Hepatocyte (in vitro differentiated cells): ENCODE measurements at regions not wholly inside any gene's neighbourhood (a gene's known extent, or its start where the extent isn't known, plus 50 kb on each side); places are given as distances from the start of the nearest gene placed in this dataset.

ENCODE experiments used
- DNase-seq: peaks from one replicate; pipeline ENCODE4 v3.0.0-alpha.2; 2016; ENCODE audit warnings: low spot score
- H2AFZ ChIP-seq: fragments of 200-600 bp; sonication (generic); 2 replicates; pipeline ENCODE4 v1.6.0; 2016; ENCODE audit warnings: antibody characterized with exemption, mild to moderate bottlenecking
- H3K27ac ChIP-seq: fragments of 200-600 bp; sonication (generic); 2 replicates; pipeline ENCODE4 v1.5.1; 2016; ENCODE audit warnings: mild to moderate bottlenecking
- H3K27me3 ChIP-seq: fragments of 200-600 bp; sonication (generic); 2 replicates; pipeline ENCODE4 v1.6.1; 2016
- H3K36me3 ChIP-seq: fragments of 200-600 bp; sonication (generic); replicated peaks from 2 replicates; pipeline ENCODE4 v1.5.1; 2016; ENCODE audit warnings: low read depth; ENCODE audit not compliant: insufficient read depth
- H3K4me1 ChIP-seq: fragments of 200-600 bp; sonication (generic); 2 replicates; pipeline ENCODE4 v1.5.1; 2016; ENCODE audit warnings: mild to moderate bottlenecking, moderate library complexity; ENCODE audit not compliant: insufficient read depth
- H3K4me2 ChIP-seq: fragments of 200-600 bp; sonication (generic); 2 replicates; pipeline ENCODE4 v1.6.0; 2016
- H3K4me3 ChIP-seq: fragments of 200-600 bp; sonication (generic); 2 replicates; pipeline ENCODE4 v1.5.1; 2016; ENCODE audit warnings: mild to moderate bottlenecking
- H3K79me2 ChIP-seq: fragments of 200-600 bp; sonication (generic); 2 replicates; pipeline ENCODE4 v1.6.0; 2017; ENCODE audit warnings: mild to moderate bottlenecking
- H3K9me2 ChIP-seq: fragments of 200-600 bp; sonication (generic); replicated peaks from 2 replicates; pipeline ENCODE4 v1.6.0; 2017; ENCODE audit warnings: mild to moderate bottlenecking; ENCODE audit not compliant: insufficient read depth
- H3K9me3 ChIP-seq: fragments of 200-600 bp; sonication (generic); 2 replicates; pipeline ENCODE4 v1.5.1; 2016; ENCODE audit warnings: low read depth, mild to moderate bottlenecking
- H4K20me1 ChIP-seq: fragments of 200-600 bp; sonication (generic); 2 replicates; pipeline ENCODE4 v1.6.0; 2016; ENCODE audit warnings: mild to moderate bottlenecking; ENCODE audit not compliant: insufficient read depth, poor library complexity, severe bottlenecking
- EZH2 ChIP-seq: fragments of 200-600 bp; sonication (generic); IDR thresholded peaks from 2 replicates; pipeline ENCODE4 v1.6.1; 2016; ENCODE audit warnings: antibody characterized with exemption, mild to moderate bottlenecking, borderline replicate concordance
- EZH2phosphoT487 ChIP-seq: fragments of 200-600 bp; sonication (generic); IDR thresholded peaks from one replicate; pipeline ENCODE4 v1.6.1; 2018; ENCODE audit warnings: antibody characterized with exemption, mild to moderate bottlenecking, low read depth, moderate library complexity; ENCODE audit not compliant: unreplicated experiment, severe bottlenecking
- WGBS: methylation state at CpG from one replicate; pipeline ENCODE4 v1.1.6; 2016; ENCODE audit warnings: low lambda C conversion rate; ENCODE audit errors: missing lambda C conversion rate; 5-methylcytosine and 5-hydroxymethylcytosine counted together
- TF ChIP-seq, protein P1 (sequence below): fragments of 200-600 bp; sonication (generic); IDR thresholded peaks from 2 replicates; pipeline ENCODE4 v1.5.1; 2016; ENCODE audit warnings: antibody characterized with exemption, mild to moderate bottlenecking; ENCODE audit not compliant: poor library complexity

DNA sequence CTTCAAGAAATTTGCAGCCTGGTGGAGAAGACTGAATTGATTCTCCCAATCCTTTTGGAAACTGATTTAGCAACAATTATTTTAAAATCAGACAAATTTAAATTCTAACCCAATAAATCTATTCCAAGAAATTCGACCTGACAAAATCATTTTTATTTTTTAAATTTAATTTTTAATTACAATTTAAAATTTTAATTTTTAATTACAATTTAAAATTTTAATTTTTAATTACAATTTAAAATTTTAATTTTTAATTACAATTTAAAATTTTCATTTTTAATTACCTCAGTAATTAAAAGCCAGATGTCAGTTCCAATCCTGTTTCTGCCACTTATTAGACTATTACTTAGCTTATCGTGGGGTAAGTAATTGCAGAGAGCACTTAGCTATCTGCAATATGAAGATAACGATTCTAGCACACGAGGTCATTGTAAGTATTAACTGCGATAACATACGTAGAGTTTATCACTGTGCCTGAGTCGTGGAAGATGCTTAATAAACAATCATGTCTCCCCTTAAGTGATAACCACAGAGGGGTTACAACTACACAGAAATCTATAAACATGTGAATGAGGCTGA, 346.4 kb upstream of the SLC24A2 start:
- Histone ChIP-seq H3K4me2 (no peak overlapping the region), H3K9me2 (no peaks in the 10 kb centered on the region), H2AFZ (no peak overlapping the region), H3K4me1 (no peaks in the 10 kb centered on the region), H3K27me3 (no peaks in the 10 kb centered on the region), H3K9me3 (no peaks in the 10 kb centered on the region), H3K36me3 (no peaks in the 10 kb centered on the region), H3K27ac (no peak overlapping the region), H3K79me2 (no peaks in the 10 kb centered on the region), H4K20me1 (no peaks in the 10 kb centered on the region), H3K4me3 (no peak overlapping the region)
- no peak for DNase-seq
- TF ChIP-seq, protein P1, sequence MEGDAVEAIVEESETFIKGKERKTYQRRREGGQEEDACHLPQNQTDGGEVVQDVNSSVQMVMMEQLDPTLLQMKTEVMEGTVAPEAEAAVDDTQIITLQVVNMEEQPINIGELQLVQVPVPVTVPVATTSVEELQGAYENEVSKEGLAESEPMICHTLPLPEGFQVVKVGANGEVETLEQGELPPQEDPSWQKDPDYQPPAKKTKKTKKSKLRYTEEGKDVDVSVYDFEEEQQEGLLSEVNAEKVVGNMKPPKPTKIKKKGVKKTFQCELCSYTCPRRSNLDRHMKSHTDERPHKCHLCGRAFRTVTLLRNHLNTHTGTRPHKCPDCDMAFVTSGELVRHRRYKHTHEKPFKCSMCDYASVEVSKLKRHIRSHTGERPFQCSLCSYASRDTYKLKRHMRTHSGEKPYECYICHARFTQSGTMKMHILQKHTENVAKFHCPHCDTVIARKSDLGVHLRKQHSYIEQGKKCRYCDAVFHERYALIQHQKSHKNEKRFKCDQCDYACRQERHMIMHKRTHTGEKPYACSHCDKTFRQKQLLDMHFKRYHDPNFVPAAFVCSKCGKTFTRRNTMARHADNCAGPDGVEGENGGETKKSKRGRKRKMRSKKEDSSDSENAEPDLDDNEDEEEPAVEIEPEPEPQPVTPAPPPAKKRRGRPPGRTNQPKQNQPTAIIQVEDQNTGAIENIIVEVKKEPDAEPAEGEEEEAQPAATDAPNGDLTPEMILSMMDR: no peak
- no peak for TF ChIP-seq EZH2
- no peak for TF ChIP-seq EZH2phosphoT487
- WGBS: 65% methylated on average over 7 of the region's 7 CpGs

DNA sequence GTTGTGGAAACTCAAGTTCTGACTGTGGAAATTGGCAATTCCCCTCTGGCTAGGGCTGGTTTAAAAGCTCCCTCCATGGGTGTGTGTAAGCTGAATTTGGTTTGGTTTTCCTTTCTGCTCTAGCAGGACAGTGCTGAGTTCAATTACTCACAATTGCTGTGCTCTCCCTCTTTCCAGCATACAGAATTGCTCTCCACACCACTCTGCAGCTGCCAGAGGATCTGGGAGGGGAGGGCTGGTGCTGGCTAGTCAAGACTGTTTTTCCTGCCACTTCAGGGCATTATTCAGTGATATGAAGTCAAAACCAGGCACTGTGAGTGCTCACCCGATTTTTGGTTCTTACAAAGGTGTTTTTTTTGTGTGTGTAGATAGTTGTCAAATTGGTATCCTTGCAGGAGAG, 336.9 kb upstream of the SLC24A2 start:
- 55% methylated on average over 1 of the region's 1 CpG for WGBS

DNA sequence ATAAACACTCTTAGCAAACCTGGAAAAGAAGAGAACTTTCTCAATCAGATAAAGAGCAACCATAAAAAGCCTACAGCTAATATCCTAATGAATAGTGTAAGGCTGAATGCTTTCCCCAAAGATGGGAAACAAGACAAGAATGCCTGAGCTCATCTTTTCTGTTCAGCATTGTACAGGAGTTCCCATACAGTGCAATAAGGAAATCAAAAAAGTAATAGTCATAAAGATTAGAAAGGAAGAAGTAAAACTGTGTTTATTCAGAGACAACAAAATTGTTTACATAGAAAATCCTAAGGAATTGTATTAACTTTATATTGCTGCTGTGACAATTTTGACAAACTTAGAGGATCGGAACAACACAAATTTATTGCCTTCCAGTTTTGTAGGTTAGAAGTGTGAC, 330.7 kb upstream of the SLC24A2 start:
- Histone ChIP-seq H3K27me3 (no peaks in the 10 kb centered on the region), H4K20me1 (no peaks in the 10 kb centered on the region), H3K79me2 (no peaks in the 10 kb centered on the region), H3K4me3 (no peak overlapping the region), H3K36me3 (no peaks in the 10 kb centered on the region), H3K4me2 (no peak overlapping the region), H3K4me1 (peaks cover 8% of the 10 kb centered on the region), H3K9me3 (no peaks in the 10 kb centered on the region), H2AFZ (no peak overlapping the region), H3K9me2 (no peaks in the 10 kb centered on the region), H3K27ac (no peak overlapping the region)
- DNase-seq: no peak
- WGBS: 66% methylated on average over 1 of the region's 1 CpG
- TF ChIP-seq EZH2phosphoT487 (no peak), EZH2 (no peak)
- TF ChIP-seq, protein P1: no peak

More for the DNA sequence above, 336.9 kb upstream of the SLC24A2 start:
- Histone ChIP-seq H3K4me3 (no peak overlapping the region), H3K36me3 (no peaks in the 10 kb centered on the region), H3K4me2 (no peak overlapping the region), H2AFZ (no peak overlapping the region), H4K20me1 (no peaks in the 10 kb centered on the region), H3K27ac (no peak overlapping the region), H3K27me3 (no peaks in the 10 kb centered on the region), H3K9me2 (no peaks in the 10 kb centered on the region), H3K4me1 (no peaks in the 10 kb centered on the region), H3K9me3 (no peaks in the 10 kb centered on the region), H3K79me2 (no peaks in the 10 kb centered on the region)
- no peak for DNase-seq
- TF ChIP-seq EZH2phosphoT487: no peak
- TF ChIP-seq, protein P1: no peak
- no peak for TF ChIP-seq EZH2

DNA sequence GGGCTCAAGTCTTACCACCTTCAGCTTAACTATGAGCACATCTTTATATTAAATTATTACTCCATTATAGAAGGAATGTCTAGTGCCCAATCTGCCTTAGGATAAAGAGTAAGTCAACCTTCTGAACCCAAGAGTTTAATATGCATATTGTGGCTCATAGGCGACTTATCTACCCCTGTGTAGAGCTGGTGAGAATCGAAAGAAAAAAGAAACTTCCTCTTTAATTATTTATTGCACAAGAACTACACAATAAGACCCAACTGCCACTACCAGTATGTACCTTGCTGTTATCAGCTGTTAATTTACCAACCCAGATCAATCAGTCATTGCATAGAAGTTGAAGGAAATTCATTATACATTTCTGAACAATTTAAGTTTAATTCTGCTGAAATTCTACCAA, 329.1 kb upstream of the SLC24A2 start:
- TF ChIP-seq EZH2phosphoT487 (no peak), EZH2 (no peak)
- TF ChIP-seq, protein P1: no peak

More for the DNA sequence above, 329.1 kb upstream of the SLC24A2 start:
- peak overlapping the region; percentile 11 for H3K4me2 ChIP-seq
- H3K27me3 ChIP-seq: no peaks in the 10 kb centered on the region
- no peak for DNase-seq
- no peaks in the 10 kb centered on the region for H3K79me2 ChIP-seq
- H3K36me3 ChIP-seq: no peaks in the 10 kb centered on the region
- no peaks in the 10 kb centered on the region for H3K9me2 ChIP-seq
- H4K20me1 ChIP-seq: no peaks in the 10 kb centered on the region
- H3K4me1 ChIP-seq: peaks cover 8% of the 10 kb centered on the region
- 77% methylated on average over 2 of the region's 2 CpGs for WGBS
- peak overlapping the region; percentile 24 for H3K27ac ChIP-seq
- no peak overlapping the region for H2AFZ ChIP-seq
- H3K4me3 ChIP-seq: no peak overlapping the region
- H3K9me3 ChIP-seq: no peaks in the 10 kb centered on the region
